Liver (tissue), 8 donors: ENCODE measurements at regions not wholly inside any gene's neighbourhood (a gene's known extent, or its start where the extent isn't known, plus 50 kb on each side); places are given as distances from the start of the nearest gene placed in this dataset.

Experiments used
- DNase-seq: peaks from one replicate; pipeline ENCODE4 v3.0.0-alpha.2; 2017; ENCODE audit warnings: low spot score
- H3K27ac ChIP-seq, 2 donors: one replicate each; pipeline ENCODE4 v1.7.0; 2013; ENCODE audit warnings: inconsistent platforms in 2 of 2, low read length in 2 of 2, control low read depth in 1 of 2, low read depth in 1 of 2, mild to moderate bottlenecking in 1 of 2
- H3K27me3 ChIP-seq, 4 donors: one replicate each; pipeline versions ENCODE4 v1.6.1 to v1.7.0; 2013; ENCODE audit warnings: low read length in 3 of 4, inconsistent platforms in 1 of 4, mild to moderate bottlenecking in 1 of 4, moderate library complexity in 1 of 4; ENCODE audit not compliant: control insufficient read depth in 4 of 4, insufficient read depth in 4 of 4
- H3K36me3 ChIP-seq, 4 donors: one replicate each; pipeline versions ENCODE4 v1.6.1 to v1.7.0; 2013; ENCODE audit warnings: low read length in 3 of 4, mild to moderate bottlenecking in 3 of 4, low read depth in 1 of 4, moderate library complexity in 1 of 4; ENCODE audit not compliant: control insufficient read depth in 4 of 4, insufficient read depth in 3 of 4
- H3K4me1 ChIP-seq, 4 donors: one replicate each; pipeline versions ENCODE4 v1.6.1 to v1.7.0; 2013; ENCODE audit warnings: low read length in 3 of 4, mild to moderate bottlenecking in 3 of 4, moderate library complexity in 1 of 4; ENCODE audit not compliant: control insufficient read depth in 4 of 4, insufficient read depth in 4 of 4
- H3K4me3 ChIP-seq, 3 donors: one replicate each; pipeline versions ENCODE4 v1.6.1 to v1.7.0; 2013; ENCODE audit warnings: low read length in 3 of 3, control low read depth in 1 of 3, low read depth in 1 of 3, mild to moderate bottlenecking in 1 of 3
- H3K9ac ChIP-seq, 2 donors: one replicate each; pipeline ENCODE4 v1.7.0; 2013; ENCODE audit warnings: low read length in 2 of 2, mild to moderate bottlenecking in 2 of 2, moderate library complexity in 2 of 2, control low read depth in 1 of 2, low read depth in 1 of 2
- H3K9me3 ChIP-seq, 4 donors: one replicate each; pipeline versions ENCODE4 v1.6.1 to v1.7.0; 2013; ENCODE audit warnings: low read length in 3 of 4; ENCODE audit not compliant: control insufficient read depth in 4 of 4
- ATF3 ChIP-seq: IDR thresholded peaks from 2 replicates; pipeline ENCODE4 v1.6.1; 2016; ENCODE audit warnings: antibody characterized with exemption
- EGR1 ChIP-seq, 2 donors: IDR thresholded peaks; 2 replicates each; pipeline ENCODE4 v1.6.1; 2016 to 2018; ENCODE audit warnings: antibody characterized with exemption in 2 of 2, low read depth in 2 of 2
- FOXA1 ChIP-seq: IDR thresholded peaks from 2 replicates; pipeline ENCODE4 v1.6.1; 2016; ENCODE audit warnings: antibody characterized with exemption
- FOXA2 ChIP-seq: IDR thresholded peaks from 2 replicates; pipeline ENCODE4 v1.6.1; 2016; ENCODE audit warnings: antibody characterized with exemption
- GABPA ChIP-seq, 2 donors: IDR thresholded peaks in 1 of 2; conservative IDR thresholded peaks in 1 of 2; 2 replicates each; pipeline ENCODE4 v1.6.1; 2016; ENCODE audit warnings: antibody characterized with exemption in 2 of 2, mild to moderate bottlenecking in 1 of 2, moderate library complexity in 1 of 2
- HNF4A ChIP-seq, 2 donors: conservative IDR thresholded peaks; 2 replicates each; pipeline ENCODE4 v1.6.1; 2016; ENCODE audit warnings: antibody characterized with exemption in 2 of 2, mild to moderate bottlenecking in 2 of 2
- HNF4G ChIP-seq: IDR thresholded peaks from 2 replicates; pipeline ENCODE4 v1.6.1; 2016; ENCODE audit warnings: antibody characterized with exemption
- JUND ChIP-seq, 2 donors: IDR thresholded peaks; 2 replicates each; pipeline ENCODE4 v1.6.1; 2016; ENCODE audit warnings: antibody characterized with exemption in 2 of 2
- MAX ChIP-seq: IDR thresholded peaks from 2 replicates; pipeline ENCODE4 v1.6.1; 2016; ENCODE audit warnings: antibody characterized with exemption
- NR2F2 ChIP-seq: IDR thresholded peaks from 2 replicates; pipeline ENCODE4 v1.6.1; 2016; ENCODE audit warnings: antibody characterized with exemption
- REST ChIP-seq: IDR thresholded peaks from 2 replicates; pipeline ENCODE4 v1.6.1; 2016; ENCODE audit warnings: antibody characterized with exemption, mild to moderate bottlenecking
- RXRA ChIP-seq, 2 donors: IDR thresholded peaks; 2 replicates each; pipeline ENCODE4 v1.6.1; 2017 to 2018; ENCODE audit warnings: antibody characterized with exemption in 2 of 2, mild to moderate bottlenecking in 1 of 2
- SP1 ChIP-seq: IDR thresholded peaks from 2 replicates; pipeline ENCODE4 v1.6.1; 2018; ENCODE audit warnings: antibody characterized with exemption, mild to moderate bottlenecking
- TAF1 ChIP-seq: conservative IDR thresholded peaks from 2 replicates; pipeline ENCODE4 v1.6.1; 2016; ENCODE audit warnings: antibody characterized with exemption, mild to moderate bottlenecking
- YY1 ChIP-seq: IDR thresholded peaks from 2 replicates; pipeline ENCODE4 v1.6.1; 2016; ENCODE audit warnings: antibody characterized with exemption, mild to moderate bottlenecking
- ZBTB33 ChIP-seq: IDR thresholded peaks from 2 replicates; pipeline ENCODE4 v1.6.1; 2016; ENCODE audit warnings: antibody characterized with exemption
- WGBS: extraction: QIAGEN DNeasy Blood & Tissue Kit; methylation state at CpG from one replicate; pipeline ENCODE4 v1.1.7; 2013; 5-methylcytosine and 5-hydroxymethylcytosine counted together
- TF ChIP-seq, protein P1 (sequence below): fragments of 150-350 bp; IDR thresholded peaks from 2 replicates; pipeline ENCODE4 v1.5.1; 2017; ENCODE audit warnings: improper control_type of control experiment, low read depth, low read length; ENCODE audit not compliant: missing input control
- donor health status: healthy.
- donor health status: healthy.
- donor health status: healthy.
- donor health status: healthy.
- donor health status: healthy.

DNA sequence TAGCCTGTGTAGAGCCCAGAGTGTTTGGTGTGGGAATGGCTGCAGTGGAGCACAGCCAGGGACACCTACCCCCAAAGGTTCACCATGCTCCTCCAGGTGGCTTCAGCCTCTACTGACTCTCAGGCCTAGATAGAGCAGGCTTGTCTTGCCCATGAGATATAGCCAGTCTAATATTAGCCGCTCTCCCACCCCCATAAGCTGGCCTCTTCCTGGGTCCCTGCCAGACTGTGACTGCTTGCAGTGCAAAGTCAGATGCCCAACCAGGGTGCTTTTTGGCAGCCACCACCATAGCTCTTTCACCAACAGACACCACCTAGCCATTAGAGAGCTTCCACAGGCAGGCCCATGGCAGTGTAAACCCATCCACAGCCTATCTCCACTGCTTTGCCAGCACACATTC lies 405.3 kb downstream of the MBD2 start:
- H3K27ac ChIP-seq: no peak overlapping the region
- no peaks in the 10 kb centered on the region for H3K4me1 ChIP-seq
- H3K4me3 ChIP-seq: no peak overlapping the region
- WGBS: 78% methylated on average over 1 of the region's 1 CpG
- peaks cover 0 to 4% (median 0%) of the 10 kb centered on the region in 4 donors for H3K9me3 ChIP-seq
- no peak overlapping the region for H3K9ac ChIP-seq
- TF ChIP-seq GABPA (IDR thresholded peaks at IDR 0.05 in 1 of 2, conservative IDR thresholded peaks at IDR 0.05 in 1 of 2): no peak
- TF ChIP-seq, protein P1, sequence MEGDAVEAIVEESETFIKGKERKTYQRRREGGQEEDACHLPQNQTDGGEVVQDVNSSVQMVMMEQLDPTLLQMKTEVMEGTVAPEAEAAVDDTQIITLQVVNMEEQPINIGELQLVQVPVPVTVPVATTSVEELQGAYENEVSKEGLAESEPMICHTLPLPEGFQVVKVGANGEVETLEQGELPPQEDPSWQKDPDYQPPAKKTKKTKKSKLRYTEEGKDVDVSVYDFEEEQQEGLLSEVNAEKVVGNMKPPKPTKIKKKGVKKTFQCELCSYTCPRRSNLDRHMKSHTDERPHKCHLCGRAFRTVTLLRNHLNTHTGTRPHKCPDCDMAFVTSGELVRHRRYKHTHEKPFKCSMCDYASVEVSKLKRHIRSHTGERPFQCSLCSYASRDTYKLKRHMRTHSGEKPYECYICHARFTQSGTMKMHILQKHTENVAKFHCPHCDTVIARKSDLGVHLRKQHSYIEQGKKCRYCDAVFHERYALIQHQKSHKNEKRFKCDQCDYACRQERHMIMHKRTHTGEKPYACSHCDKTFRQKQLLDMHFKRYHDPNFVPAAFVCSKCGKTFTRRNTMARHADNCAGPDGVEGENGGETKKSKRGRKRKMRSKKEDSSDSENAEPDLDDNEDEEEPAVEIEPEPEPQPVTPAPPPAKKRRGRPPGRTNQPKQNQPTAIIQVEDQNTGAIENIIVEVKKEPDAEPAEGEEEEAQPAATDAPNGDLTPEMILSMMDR: no peak
- TF ChIP-seq FOXA1: no peak
- TF ChIP-seq YY1: no peak
- no peak for TF ChIP-seq MAX
- no peak for TF ChIP-seq JUND (IDR thresholded peaks at IDR 0.05)
- no peak for TF ChIP-seq ZBTB33
- no peak for TF ChIP-seq HNF4A (conservative IDR thresholded peaks at IDR 0.05)
- no peak for TF ChIP-seq TAF1
- TF ChIP-seq REST: no peak
- no peak for TF ChIP-seq ATF3
- TF ChIP-seq NR2F2: no peak
- no peak for TF ChIP-seq HNF4G
- TF ChIP-seq EGR1 (IDR thresholded peaks at IDR 0.05; ENCODE audit: low read depth in 2 of 2): no peak
- TF ChIP-seq RXRA (IDR thresholded peaks at IDR 0.05): no peak
- TF ChIP-seq SP1: no peak
- no peak for TF ChIP-seq FOXA2
- DNase-seq: no peak
- no peaks in the 10 kb centered on the region for H3K27me3 ChIP-seq
- no peaks in the 10 kb centered on the region for H3K36me3 ChIP-seq
